ENCODE measurements at regions not wholly inside any gene's neighbourhood (a gene's known extent, or its start where the extent isn't known, plus 50 kb on each side); places are given as distances from the start of the nearest gene placed in this dataset.

DNA sequence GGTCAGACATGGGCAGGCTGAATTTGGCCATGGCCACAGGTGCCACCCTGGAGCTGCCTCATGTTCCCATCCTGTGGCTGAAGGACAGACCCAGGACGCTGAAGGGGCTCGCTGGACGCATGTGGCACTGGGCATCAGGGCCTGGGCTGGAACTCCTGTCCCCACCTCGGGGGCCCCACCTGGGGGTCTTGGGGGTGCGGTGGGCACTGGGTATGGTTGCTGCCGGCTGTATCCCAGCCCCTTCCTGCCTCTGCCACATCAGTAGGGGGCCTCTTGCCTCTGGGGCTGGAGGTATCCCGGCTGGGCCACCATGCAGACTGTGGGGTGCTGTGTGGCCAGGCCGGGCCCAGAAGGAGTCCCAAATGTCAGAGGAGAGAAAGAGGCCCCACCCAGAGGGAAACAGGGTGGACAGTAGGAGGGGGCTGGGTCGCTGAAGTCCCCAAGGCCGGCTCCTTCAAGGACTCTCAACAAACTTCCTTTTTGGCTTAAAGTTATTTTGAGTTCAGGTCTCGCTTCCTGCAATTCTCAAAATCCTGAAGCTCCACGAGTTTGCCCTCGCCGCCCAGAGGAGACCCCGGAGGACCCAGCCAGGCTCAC, 78.7 kb downstream of the SIK1 start:
- DNase-seq (ENCODE audit: low spot score), result no peak

DNA sequence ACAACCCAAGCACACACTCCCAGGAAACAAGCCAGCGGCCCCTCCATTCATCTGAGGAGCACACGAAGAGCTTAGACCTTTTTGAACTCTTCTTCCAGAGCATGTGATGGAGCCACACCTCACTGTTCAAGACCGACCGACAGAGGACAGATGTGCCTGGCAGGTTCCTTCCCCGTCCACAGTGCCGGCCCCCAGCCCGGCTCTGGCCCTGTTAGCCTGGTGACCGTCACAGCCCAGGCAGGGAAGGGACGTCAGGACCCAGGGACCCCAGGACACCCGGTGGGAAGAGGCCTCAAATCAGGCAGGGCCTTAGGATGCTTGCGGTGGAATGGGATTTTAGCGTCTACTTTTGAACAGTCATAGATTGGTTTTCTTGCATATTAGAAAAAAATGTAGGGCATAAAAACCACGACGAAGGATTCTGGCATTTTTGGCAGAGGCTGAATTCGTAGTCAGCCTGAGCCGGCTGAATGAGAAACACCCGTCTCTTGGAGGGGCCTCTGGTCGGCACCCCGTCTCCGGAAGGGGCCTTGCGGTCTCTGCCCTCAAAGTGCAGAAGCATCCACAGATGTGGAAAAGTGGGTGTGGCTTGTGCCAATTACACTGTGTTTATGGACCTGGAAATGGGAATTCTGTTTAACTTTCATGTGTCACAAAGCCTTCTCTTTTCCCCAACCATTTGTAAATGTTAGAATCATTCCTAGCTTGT, 79.3 kb downstream of the SIK1 start:
- no peak for DNase-seq (ENCODE audit: low spot score)

DNA sequence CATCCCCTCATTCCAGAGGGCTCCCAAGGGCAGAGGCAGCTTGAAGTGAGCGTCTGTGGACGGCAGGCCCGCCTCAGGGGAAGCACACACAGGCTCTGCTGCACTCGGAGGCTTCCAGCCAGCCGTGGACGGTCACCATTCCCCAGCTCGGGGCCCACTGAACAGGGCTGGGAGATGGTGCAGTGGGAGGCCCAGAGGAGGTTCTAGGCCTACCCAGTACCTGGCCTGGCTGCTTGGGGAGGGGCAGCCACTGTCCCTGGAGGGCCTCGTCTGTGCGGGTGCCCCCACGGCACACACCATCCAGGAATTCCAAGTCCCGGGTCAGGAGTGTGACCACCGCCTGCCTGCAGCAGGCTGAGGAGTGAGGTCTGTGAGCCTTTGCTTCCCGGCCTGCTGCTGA, 80.4 kb downstream of the SIK1 start:
- DNase-seq (ENCODE audit: low spot score), result no peak

DNA sequence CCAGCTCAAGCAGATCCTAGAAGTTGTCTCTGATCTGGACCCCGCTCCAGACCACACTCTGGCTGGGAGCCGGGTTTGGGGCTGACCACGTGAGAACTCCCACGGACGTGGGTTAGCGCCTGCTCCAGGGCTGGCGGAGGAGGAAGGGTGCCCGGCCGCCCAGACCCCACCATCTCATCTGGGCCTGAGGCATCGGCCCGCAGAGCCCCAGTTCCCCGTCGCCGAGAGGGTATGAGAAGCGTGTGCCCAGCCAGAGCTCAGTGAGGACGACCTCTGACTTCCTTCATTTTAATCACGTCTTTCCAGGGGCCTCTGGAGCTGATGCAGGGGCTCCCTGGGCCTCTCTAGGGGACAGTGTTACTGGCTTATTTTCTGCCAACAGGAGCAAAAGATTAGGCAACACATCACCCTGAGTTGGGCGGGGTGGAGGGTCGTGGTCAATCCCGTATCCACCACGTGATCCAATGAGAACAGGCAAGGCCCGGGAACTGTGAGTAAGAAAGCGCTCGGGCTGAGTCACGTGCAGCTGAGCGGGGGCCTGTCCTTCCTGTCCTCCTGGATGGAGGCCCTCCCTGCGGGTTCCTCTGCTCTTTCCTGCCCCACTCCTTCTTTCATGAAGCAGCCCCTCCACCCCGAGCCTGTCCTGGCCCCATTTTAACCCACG, 81.1 kb downstream of the SIK1 start:
- peak; percentile 89 for DNase-seq (ENCODE audit: low spot score)

DNA sequence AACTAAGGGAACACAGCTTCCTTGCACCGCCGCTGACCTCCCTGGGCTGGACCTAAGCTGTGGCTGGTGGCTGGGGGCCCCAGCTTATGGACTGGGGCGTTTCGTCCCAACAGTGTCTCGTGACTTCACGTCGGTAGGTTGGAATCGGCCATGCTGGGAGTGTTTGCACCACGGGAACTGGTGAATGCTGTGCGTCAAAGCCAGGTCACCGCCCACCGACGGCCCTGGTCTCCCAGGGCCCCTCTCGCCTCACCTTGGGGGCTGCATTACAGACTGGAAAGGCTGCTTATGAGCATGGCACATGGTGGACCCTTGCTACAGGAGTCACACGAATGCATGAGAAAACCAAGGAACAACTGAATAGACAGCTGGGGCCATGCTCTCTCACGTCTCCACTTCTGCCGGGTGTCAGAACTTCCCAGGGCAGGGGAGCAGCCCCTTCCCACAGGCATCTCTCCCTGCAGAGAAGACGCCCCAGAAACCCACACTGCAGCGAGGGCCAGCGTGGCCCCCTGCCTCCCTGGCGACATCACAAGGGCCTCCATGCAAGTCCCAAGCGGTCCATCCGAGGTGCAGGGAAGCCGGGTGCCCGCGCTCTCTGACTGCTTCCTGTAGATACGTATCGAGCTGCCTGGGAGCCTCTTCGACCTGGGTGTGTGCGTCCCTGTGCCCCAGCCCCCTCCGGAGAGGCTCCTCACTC, 81.7 kb downstream of the SIK1 start:
- no peak for DNase-seq (ENCODE audit: low spot score)

DNA sequence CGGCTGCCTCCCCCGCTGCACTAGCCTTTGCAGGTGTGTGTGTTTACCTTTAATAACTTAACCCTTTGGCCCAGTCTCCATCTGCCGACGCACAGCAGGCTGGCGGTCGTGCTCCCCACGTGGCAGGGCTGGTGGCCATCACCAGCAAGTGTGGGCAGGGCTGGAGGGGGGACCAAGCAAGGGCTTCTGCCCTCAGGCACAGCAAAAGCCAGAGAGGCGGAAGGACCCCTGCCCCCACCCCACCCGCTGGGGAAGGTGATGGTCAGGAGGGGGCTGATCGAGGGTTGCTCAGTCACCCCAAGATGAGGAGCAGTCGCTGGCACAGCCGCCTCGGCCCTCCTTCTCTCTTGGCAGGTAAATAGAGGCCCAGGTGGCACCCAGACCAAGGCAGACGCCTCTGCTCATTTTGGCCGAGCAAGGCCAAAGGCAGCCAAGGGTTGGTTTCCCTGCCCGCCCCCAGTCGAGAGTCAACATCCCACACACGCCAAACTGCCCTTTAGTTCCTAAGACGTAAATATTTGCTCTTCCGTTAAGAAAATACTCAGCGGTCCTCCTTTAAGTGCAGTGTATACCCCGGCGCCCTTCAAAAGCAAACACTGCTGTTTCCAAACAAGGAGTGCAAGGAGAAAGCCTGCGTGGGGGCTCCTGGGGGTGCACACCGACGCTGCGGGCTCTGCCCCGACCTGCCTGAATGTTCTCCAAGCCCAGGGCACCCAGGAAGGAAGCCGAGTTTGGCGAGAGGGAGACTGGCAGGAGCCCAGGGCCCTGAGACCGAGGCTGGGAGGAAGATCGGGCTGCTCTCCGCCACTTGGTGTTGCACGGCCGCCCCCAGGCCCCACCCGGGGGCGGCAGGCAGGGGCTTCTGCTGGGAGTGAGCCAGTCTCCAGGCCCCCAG, 82.7 kb downstream of the SIK1 start:
- no peak for DNase-seq (ENCODE audit: low spot score)

DNA sequence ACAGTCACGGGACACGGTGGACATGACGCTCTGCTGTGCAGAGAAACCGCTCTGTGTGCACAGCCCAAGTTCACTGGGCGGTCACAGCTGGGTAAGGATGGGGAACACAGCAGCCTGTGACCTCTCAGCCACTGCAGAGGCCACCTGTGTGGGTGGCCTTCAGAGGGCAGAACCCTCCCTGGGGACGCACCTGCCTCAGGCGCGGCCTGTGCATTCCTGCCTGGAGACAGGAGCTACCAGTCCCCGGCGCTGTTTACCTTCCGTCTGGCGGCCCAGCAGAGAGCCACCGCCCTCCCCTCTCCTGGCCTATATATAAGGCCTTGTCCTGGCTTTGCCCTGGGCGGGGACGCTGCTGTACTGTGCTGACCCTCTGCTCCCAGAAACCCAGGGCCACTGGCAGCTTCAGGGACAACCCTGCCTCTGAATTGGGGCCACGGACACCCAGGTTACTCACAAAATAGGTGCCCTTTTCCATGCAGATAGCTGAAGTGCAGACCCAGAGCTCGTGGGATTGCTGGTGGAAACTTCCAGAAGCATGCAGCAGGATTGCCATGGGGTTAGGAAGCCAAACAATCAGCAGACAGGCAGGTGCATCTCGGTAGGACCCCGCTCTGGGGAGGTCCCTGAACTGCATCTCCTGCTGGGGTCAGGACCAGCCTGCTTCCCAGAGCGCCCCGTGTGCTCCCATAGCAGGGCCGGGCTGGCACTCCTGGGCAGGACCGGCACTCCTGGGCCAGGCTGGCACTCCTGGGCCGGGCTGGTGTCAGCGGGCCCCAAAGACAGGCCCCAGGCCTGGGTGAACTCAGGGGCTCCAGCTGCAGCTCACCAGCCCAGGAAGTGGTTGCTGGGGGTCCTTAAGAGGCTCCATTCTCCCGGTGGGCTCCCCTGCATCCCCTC, 83.6 kb downstream of the SIK1 start:
- DNase-seq (ENCODE audit: low spot score), result no peak

DNA sequence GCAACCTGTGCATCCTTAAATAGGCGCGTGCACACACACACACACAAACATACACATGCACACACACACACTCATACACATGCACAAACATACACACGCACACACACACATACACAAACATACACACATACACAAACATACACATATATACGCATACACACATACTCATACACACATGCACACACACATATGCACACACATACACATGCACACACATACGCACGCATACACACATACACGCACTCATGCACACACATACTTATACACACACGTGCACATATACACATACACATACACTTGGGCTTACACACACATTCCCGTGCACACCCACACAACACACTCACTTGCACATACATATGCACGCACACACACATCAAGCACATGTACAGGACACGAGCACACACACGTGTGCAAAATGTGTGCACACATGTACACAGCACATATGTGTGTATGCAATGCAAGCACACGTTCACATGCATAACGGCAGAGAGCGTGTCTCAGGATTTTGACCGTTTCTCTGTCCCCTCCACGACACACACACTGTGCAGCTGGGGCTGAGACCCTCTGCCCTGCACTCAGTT, 84.5 kb downstream of the SIK1 start:
- DNase-seq (ENCODE audit: low spot score), result no peak

DNA sequence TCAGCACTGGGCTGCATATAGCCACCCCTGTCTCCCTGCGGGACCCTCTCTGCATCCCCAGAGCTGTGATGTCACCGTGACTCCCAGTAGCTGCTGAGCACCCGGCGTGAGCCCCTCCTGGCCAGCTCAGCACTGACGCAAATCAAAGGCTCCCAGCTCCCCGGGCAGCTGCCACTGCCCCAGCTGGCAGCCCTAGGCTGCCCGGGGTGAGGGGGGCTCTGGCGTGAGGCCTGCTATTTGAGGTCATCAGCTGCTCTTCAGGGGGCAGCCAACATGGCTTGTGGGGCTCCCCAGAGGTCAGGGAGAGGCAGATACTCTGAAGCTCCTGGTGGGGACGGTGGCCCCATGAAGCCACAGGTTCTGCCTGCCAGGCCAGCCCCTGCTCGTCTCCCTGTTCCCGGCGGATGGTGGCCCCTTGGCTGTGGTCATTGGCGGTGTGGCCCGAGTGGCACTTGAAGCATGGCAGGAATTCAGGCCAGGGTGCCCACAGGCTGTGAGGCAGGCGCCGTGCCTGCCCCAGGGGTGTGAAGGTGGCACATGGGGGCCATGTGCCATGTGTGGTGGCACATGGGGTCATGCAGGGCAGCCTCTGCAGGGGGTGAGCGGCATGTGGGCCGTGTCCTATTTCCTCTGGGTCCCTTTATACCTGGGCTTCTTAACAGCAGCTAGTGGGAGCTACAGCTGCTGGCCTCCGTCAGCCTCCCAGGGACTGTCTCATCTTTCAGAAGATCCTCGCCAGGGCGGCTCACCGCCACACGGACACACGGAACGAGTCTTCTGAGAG, 85.4 kb downstream of the SIK1 start:
- DNase-seq (ENCODE audit: low spot score), result no peak

DNA sequence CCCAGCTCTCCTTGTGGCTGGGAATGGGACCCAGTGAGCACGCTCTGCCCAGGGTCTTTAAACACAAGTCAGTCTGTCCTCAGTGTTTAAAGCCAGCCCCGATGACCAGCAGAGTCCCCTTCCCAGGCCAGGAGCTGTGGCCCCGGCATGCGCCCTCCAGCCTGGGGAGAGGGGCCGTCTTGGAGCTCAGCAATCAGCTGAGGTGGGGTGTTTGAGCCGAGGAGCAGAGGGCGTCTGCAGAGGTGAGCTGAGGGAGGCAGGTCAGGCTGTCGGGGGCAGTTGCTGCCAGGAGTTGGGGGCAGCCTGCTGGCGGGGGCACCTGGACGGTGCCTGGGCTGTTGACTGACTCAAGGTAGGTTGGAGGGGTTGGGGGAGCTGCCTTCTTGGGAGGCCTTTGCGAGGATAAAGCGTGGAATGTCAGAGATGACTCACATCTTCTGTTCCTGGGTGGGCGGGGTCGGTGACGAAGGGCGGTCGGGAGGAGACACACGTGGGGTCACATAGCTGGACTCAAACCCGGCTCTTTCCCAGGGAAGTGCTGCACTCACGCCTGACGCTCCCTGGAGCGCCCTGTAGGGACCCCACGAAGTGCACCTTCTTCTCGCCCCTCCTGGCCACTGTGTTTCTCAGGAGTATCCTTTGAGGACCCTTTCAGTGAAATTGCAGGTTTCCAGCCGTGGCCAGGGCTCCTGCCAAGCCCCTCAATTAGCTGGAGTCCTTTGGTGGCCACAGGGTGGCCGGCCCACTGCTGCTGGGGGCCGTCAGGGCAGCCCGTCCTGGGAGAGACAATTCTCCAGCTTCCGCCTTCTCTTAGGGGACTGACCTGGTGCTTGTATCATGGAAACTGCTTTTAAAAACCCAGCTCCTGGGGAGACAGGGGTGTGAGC, 86.2 kb downstream of the SIK1 start:
- peak; percentile 79 for DNase-seq (ENCODE audit: low spot score)

DNA sequence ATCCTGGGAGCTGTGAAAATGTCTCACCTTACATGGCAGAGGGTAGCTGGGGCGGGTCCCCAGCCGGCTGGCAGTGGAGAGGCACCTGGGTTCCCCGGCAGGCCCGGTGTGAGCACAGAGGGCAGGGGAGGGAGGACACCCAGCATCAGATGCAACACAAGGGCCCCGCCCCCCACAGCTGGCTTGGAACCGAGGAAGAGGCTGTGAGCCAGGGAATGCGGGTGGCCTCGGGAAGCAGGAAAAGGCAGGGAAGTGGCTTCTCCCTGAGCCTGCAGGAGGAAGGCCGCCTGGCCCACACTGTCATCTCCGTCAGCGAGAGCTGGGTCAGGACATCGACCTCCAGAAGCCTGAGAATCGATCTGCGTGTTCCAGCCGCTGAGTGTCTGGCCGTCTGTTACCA, 87.3 kb downstream of the SIK1 start:
- DNase-seq (ENCODE audit: low spot score), result no peak

DNA sequence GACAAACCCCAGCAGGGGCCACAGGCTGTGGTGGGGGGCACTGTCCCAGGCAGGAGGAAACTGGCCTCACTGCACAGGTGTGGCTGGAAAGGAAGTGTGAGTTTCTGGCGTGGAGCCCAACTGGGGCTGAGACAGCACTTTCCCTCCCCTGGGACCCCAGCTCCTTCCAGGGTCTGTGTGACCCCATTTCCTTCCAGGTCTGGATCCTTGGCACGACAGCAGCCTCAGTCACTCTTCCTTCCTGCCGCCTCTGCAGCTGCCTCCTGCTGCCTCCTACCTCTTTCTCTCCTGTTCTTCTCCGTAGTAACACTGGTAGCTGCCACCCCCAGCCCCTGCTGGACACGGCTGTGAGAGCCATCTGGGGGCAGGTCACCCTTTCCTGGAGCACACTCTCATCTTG, 88.0 kb downstream of the SIK1 start:
- no peak for DNase-seq (ENCODE audit: low spot score)

DNA sequence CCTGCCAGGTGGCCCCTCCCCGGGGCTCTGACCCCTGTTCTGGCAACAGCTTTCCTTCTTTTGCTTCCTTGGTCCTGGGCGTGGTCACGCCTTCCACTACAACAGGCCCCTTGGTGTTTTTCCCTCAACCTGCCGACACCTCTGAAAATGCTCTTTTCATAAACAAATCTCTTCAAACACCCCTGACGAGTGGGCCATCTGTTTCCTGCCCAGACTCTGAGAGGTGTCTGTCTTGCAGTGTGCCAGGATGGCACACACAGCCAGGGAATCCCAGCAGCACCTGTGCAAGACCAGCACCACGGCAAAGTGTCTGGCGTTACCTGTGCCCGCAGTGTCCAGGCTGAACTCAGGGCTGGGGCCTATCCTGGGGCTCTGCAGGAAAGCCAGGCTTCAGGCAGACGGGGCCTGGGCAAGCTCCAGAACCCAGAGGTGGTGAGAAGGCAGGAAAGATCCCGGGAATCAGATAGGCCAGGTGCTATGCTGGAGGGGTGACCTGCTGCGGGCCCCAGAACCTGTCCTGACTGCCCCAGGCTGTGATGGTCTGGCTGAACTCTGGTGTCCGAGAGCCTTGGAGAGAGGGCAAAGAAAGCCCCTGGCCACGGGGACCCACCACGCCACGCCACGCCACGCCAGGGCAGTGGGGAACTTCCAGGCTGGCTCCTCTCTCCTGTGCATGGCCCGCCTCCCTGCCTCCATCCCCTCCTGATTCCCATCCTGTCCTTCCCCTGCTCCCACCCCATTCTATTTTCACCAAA, 88.9 kb downstream of the SIK1 start:
- DNase-seq (ENCODE audit: low spot score), result no peak

DNA sequence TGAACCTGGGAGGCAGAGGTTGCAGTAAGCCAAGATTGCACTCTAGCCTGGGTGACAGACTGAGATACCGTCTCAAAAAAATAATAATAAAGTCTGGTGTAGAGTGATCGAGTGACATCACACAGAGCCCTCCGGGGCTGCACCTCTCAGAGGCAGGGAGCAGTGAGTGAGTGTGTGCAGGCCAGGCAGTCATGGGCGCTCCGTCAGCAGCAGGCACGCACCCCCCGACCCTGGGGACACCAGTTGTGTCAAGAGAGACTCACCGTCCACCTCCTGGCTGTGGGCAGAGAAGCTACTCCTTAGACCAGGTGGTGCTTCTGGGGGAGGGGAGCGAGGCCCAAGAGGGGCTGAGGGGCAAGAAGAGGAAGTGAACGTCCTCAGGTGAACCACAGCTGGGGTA, 91.8 kb downstream of the SIK1 start:
- no peak for DNase-seq (ENCODE audit: low spot score)

DNA sequence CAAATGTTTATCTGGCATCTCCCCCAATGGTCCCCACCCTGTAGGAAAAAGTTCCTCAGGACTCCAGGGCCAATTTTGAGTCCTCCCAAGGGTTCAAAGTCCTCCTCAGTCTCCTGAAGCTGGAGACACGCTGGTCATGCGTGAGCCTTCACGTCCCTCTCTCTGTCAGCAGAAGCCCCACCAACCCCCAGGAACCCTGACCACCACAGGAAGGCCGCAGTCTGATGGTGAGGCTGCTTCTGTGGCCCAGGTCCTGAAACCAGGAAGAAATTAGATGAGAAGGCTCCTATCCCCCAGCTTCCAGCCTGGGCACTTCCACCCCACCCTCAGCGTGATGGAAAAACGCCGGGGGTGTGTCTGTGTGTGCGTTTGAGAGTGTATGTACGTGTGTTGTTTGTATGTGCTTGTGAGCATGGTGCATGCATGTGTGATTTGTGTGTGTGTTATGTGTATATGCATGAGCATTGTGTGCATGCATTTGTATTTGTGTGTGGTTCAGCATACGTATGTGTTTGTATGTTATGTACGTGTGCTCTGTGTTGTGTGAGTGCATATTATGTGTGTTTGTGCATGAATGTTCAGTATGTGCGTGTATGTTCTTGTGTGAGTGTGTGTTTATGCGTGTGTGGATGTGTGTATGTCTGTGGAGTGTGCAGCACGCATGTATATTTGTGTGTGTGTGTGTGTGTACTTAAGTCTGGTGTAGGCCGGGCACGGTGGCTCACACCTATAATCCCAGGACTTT, 92.5 kb downstream of the SIK1 start:
- DNase-seq (ENCODE audit: low spot score), result no peak

DNA sequence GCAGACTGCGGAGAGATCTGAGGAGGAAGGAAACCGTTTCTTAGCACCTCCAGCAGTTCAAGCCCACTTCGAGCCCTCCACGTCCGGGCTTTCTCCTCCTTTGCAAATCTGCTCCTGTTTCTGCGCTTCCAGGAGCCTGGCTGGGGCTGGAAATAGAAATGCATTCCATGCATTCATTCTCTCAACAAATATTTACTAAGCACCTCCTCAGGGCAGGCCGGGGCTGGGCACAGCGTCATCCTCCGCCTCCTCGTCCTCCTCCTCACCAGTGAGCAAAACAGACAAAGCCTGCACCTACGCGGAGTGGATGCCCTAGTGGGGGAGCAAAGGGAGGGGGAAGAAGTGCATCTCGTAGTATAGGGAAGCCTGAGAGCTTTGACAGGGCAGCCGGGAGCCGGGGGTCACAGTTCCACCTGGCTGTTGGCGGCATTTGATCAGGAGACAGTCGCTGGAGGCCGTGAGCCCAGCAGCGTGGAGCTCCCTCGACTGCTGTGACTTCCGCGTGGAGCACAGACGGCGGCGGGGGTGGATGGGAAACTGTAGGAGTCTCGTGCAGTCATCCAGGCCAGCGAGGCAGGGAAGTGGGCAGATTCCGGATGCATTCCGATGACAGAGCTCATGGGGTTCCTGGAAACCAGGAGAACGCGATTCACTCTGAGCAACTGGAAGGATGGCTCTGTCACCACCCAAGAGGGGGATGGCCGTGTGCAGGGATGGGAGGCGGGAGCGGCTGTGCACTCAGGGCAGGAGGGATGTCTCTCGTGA, 93.5 kb downstream of the SIK1 start:
- DNase-seq (ENCODE audit: low spot score), result peak; percentile 94
